HUDEP-2 (cell line): ENCODE measurements at regions not wholly inside any gene's neighbourhood (a gene's known extent, or its start where the extent isn't known, plus 50 kb on each side); places are given as distances from the start of the nearest gene placed in this dataset.

Experiments used
- DNase-seq, 76 experiments: peaks; one replicate each; lab custom pipeline; 2025; ENCODE audit not compliant: unreplicated experiment in 76 of 76; lab: John Stamatoyannopoulos, UW

DNA sequence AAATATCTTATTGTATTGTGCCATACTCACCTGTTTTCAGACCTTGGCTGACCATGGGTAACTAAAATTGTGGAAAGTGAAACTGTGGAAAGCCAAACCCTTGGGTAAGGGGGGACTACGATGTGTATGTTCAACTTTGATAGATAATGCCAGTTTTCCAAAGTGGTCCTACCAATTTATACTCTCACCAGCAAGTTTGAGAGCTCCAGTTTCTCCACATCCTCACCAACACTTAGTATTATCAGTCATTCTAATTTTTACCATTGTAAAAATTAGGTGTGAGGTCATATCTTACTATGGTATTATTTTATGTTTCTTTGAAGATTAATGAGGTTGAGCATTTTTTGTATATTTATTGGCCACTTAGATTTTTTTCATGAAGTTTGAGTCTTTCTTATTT is 346.9 kb upstream of the PODXL start:
- no peak for DNase-seq

DNA sequence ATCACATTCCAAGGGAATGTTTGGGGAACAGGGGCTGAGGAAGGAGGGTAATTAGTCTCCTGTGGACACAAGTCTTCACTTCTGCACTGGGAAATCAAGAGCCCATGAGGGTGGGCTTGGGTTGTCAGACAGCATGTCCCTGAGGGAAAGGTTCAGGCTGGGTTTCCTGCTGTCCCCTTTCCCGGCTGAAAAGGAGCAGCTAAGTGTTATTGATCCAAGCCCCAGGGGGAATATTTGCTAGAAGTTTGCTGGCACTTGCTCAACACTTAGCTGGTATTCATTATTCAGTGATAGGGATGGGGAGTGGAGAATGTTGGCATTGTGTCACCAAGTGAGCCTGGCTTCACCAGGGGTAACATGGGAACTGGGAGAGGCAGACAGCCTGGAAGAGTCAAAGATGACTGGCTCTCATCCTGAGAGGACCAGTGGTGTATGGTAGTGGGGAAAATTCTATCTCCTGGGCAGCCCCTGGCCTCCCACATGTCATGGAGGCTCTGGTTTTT is 344.4 kb upstream of the PODXL start:
- DNase-seq, result no peak

DNA sequence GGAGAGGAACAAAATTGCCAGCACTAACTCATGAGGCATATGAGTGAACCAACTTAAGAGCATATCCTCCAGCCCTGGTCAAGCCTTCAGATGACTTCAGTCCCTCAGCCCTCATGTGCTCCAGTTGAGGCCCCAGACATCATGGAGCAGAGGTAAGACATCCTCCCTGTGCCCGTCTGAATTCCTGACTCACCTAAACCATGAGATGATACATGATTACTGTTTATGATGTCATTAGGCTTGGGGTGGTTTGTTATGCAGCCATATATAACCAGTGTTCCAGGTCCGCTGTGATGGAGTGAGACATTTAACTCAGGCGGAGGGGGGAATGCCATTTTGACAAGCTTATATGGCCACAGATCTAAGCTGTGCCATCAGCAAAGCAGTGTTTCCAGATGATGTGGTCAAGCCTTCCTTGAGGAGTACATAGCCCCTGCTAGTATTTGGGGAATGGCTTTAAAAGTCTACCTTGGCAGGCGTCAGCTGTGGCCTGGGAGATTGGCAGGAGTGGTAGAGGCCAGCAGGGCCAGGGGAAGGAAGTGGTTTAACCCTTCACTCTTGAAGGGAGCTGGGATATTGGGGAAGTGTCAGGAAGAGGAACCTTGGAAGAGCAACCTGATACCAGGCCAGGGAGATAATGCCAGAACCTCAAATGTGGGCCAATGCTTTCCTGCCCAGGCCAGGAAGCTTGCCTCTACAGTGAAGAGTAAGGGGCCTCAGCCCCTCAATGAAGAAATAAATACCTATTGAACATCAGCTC is 343.0 kb upstream of the PODXL start:
- no peak for DNase-seq

DNA sequence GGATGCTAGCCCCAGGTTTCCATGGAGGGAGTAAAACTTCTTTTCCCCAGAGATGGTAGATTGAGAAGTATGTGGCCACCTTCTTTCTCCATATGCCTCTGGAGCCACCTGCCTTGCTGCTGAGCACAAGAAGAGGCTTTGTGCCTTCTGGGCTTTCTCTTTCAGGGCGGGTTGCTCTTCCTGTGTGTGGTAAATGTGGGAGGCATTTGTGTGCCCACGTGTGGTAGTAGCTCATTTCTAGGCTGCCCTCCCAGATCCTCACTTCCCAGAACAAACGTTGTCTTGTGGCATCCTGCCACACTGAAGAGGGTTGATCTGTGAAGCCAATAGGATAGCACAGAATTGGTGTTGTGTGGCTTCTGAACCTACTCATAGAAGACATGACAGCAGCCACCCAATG is 342.0 kb upstream of the PODXL start:
- no peak for DNase-seq

DNA sequence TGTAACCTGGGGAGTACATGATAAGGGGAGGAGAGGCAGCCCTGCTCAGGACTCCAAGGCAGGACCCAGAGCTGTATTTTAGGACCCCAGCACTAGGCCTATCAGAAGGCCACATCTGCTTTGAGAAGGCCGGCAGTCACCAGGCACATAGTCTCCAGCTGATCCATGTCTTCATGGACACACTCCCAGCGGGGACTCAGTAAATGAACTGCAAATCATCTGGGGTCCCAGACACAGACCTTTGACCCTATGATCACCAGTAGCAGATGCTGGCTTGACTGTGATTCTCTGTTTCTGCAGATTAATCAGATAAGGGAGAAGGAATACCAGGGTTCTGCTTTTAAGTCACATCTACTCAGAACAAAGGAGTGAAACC is 341.4 kb upstream of the PODXL start:
- no peak for DNase-seq

DNA sequence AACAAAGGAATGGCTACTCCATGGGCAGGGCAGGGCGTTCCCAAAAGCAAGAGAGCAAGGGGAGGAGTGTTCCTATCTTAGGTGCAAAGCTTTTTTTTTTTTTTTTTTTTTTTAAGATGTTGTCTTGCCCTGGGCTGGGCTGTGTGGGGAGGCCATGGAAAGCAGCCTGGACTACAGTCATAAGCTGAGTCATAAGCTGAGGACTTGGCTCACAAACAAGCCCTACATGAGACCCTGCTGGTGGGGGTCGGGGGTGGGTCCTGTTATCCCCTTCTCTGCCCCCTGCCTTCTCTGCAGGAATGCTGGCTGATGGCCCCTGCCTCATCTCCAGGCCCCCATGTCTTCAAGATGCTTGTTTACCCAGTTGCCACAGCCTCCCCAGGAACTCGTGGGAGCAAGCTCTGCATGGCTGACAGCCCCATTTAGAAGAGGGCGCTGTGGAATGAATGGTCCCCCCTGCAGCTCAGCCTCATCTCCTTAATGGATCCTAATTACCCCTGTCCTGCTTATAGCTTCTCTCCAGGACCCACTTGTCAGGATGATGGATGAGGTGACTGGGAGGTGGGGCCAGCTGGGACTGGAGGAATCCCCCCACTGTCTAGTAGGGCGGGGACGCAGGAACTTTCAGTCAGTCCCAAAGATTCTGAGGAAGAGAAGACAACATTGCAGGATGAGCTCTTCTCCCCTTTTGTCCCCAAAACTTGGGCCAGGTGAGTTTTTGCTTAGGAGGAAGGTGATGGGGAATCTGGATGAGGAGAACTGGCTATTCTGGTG is 340.8 kb upstream of the PODXL start:
- peak in 4 of 76 experiments; percentile 3 to 9 (median 7) for DNase-seq

DNA sequence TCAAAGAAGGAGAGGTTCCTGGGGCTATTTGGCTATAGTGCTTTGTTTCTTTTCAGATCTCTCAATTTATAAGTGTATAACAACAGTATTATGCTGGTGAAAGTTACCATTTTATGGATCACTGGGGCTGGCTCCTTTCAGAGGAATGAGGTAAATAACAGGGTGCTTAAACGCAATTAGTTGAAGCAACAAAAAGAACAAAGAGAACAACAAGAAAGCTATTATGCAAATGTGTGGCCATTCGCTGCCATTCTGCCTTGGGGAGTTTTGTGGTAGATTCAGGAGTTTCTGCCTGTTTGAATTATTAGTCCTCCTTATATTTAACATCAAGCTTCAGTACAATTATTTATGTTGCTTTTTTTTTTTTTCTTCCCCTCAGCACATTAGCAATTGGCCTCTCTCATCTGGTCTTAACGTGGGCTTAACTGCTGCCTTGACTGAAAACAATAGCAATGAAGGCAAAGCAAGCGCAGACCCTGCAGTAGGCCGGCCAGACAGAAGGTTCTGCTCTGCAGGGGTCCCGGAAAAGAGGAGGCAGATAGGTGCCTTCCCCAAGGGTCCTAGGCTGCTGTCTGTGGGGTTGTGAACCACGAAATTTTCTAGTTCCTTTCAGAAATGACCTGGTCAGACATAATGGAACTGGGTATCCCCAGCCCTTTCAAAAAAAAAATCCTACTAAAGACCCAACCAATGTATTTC is 339.9 kb upstream of the PODXL start:
- no peak for DNase-seq

DNA sequence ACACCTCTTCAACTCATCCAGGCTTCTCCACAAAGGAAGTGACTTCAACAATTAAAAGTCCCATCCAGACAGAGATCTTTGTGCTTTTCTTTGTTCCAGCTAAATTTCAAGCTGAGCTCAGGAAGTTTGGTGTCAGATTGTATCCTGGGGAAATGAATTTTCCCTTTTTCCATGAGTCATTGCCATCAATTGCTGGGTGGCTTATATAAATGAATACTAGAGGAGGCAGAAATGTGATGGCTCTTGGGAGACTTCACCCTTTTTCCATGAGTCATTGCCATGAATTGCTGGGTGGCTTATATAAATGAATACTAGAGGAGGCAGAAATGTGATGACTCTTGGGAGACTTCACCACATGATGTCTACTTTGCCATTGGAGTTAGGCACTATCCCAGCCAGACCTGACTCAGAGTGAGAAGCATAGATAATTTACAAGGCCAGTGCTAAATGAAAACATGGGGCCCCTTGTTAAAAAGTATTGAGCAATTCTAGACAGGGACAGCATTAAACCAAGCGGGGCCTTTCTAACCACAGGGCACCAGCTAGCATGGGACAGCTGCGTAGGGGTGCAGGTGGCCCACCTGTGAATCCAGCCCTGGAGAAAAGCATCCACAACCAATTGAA is 339.2 kb upstream of the PODXL start:
- DNase-seq, result no peak

DNA sequence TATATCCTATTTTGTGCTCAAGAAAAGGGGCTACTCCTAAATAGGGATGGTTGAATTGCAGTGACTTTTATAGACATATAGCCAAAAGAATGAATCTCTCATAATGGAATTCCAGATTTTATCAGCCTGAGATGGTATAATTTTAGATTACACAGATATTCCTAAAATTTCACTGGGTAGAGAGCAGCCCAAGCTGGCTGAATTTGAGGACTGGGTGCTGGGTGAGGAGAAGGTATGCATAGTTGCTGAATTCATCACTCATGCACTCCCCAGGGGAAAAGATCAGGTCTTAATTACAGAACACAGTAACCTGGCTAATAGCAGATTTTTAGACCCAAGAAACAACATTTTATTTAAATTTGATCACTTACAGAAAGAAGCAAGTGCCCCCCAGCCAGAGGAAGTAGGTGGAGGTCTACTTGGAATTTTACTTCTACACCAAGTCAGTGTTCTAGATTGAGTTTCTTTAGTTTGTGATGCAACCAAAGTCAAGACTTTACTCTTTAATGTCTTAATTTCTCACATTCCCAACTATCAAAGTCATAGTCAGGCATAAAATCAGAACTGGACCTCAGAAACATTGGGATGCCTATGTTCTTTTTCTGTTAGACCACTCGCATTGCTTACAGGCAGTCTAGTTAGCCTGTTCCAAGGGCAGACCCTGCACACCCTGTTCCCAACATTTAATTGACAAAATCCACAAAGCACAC is 337.4 kb upstream of the PODXL start:
- no peak for DNase-seq

DNA sequence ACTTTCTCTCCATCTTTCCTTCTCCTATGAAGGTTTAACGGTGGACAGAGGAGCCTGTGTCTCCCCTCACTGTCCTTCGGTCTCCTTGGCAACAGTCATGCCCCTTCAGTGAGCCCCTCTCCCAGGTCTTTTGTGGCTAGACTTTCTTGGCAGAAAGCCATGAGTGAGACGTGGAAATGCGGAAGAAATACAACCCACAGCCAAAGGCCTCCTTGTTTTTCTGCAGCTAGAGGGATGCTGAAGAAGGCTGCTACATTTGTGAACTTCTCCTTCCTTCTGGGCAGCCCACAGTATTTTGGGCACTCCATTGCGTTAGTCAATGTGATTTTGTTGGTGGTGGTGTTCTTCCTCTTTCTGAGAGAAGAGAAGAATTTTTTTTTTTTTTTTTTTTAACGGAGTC is 333.7 kb upstream of the PODXL start:
- no peak for DNase-seq

DNA sequence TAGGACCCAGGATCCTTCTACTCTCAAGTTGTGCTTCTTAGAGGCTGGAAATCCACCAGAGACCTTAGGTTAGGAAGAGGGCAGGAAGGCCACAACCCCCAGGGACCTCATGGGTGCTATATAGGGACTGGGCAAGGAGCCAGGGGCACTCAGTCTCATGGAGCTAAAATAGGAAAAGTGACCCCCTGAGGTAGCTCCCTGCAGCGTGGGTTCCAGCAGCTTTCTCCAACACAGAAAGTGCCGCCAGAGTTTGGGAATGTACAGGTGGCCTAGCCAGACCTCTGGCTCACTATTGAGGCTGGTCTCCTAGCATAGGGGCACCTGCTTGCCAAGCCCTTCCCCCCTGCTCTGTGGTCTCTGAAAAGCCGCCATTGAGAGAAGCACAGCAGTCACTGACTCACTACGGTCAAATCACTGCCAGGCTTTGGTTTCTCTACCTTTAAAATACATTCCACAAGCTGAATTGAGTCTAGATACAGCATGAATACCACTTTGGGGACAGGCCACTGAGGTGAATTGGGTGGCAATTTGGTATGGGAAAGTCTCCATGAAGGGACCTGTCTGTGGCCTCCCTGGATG is 333.2 kb upstream of the PODXL start:
- no peak for DNase-seq

DNA sequence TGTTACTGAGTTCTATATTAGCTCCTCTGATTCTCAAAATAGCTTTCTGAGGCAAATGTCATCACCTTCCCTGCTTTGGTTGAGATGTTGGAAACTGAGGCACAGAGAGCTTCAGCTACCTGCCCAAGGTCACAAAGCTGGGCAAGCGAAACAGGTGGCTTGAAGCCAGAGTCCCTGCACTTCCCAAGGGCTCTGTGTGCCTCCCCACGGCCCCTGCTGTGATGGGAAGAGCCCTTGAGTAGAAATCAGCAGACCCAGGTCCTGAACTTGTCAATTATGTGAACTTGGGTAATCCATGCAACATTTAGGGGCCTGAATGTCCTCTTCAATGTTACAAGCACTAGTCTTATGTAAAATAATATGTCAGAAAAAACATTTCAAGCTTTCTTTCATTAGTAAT is 327.3 kb upstream of the PODXL start:
- no peak for DNase-seq

DNA sequence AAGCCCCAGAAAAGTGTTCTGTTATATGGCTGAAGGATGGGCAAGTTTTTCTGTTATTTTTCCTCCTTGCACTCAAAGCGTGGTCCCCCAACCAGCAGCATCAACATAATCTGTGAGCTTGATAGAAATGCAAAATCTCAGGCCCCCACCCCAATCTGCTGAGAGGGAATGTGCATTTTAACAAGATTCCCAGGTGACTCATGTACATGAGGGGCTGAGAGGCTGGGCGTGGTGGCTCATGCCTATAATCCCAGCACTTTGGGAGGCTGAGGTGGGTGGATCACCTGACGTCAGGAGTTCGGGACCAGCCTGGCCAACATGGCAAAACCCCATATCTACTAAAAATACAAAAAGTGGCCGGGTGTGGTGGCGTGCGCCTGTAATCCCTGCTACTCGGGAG is 326.8 kb upstream of the PODXL start:
- DNase-seq, result no peak

DNA sequence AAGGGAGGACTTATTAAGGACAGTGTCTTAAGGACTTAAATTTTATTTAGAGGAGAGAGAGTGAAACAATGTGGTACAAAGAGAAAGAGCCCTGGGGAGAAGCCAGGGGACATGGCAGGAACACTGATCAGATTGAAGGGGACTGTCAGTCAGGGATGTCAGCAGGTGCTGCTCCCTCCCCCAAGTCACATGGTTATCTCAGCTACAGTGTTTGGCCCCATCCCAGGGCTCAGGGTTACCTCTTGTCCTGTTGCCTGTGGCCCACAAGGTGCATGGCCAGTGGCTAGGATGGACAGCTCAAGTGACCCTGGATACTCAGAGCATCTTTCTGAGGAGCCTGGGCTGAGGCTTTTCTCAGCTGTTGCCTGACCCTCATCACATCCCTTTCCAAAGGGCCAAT is 325.9 kb upstream of the PODXL start:
- DNase-seq, result no peak

DNA sequence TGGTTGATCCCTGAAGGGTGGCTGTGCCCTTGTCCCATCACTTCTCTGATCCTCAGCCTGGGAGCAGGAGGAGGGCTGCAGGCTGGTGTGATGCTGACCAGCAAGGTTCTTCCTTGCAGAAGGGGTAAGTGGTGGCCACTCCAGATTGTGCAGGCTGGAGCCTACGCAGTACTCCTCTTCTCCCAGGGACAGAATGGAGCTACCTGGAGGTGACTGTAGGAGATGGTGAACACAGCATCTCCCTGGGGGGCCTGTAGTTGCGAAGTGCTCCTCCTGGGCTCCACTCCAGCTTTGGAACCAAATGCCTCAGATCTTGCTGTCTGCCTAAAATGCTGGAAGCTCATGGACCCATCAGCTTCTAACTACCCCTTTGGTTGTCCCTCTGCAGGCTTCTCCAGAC is 323.6 kb upstream of the PODXL start:
- DNase-seq, result no peak

DNA sequence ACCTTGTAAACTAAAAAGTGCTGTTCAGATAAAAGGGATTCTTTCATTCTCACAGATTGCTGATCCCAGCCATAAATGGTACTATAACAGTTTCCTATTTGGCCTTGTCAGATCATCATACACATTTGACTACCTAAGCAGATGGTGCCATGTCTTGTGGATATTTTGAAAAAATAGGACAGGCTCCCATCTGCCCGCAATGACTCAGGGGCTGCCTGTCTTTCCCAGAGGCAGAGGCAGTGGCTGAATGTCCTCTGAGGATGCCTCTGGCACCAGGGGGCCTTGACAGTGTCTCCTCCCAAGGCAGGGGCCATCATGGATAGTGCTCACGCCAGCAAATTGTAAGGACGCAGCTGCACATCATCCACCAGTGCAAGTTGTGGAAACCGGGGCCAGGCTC is 323.0 kb upstream of the PODXL start:
- no peak for DNase-seq

DNA sequence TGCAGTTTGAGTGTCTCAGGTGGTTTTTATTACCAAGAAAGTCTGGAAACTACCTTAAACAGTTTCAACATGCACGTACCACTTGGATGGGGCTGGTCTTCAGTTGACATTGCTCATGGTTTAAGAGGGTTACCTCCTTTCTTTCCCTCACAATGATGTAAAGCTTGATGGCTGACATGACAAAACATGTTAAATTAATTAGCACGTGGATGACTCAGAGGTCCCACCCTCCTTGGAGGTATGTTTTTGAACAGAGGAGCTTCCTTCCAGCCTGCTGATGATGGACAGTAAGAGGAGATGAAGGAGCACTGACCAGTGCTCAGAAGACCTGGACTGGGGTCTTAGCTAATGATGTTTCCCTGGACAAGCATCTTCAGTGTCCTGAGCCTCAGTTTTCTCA is 322.3 kb upstream of the PODXL start:
- no peak for DNase-seq

DNA sequence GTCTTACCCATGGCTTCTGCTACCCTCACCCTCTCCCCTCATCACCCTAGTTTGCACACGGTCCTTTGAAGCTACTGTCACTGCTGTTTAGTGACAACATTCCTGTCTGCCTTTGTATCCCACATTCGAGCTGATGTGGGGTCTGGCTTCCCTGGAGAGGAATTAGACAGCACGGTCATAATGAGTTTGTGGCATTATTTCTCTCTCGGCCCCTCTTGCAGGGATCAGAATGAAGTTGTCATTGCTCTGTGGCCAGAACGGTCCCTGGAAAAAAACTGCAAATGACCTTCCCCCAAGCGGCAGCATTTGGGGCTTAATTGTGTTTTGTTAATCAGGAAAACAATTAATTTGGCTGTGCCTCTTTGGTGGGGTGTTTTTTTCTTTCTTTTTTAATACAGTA is 317.2 kb upstream of the PODXL start:
- DNase-seq, result no peak

DNA sequence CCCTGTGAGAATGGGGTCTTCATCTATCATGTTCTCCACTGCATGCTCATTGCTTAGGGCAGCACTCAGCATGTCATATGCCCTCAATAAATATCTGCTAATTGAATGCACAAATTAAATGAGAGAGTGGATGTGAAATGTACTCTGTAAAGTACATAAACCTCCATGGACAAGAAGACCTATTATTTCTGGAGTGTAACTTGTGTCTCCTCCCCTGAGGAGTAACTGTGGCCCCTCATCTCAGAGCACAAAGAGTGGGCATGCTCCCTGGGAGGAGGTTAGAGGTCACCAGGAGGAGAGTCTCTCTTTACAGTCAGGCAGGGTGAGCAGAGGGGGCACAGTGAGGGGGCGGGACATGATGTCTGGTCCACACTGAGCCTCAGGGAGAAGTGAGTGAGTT is 313.6 kb upstream of the PODXL start:
- no peak for DNase-seq

DNA sequence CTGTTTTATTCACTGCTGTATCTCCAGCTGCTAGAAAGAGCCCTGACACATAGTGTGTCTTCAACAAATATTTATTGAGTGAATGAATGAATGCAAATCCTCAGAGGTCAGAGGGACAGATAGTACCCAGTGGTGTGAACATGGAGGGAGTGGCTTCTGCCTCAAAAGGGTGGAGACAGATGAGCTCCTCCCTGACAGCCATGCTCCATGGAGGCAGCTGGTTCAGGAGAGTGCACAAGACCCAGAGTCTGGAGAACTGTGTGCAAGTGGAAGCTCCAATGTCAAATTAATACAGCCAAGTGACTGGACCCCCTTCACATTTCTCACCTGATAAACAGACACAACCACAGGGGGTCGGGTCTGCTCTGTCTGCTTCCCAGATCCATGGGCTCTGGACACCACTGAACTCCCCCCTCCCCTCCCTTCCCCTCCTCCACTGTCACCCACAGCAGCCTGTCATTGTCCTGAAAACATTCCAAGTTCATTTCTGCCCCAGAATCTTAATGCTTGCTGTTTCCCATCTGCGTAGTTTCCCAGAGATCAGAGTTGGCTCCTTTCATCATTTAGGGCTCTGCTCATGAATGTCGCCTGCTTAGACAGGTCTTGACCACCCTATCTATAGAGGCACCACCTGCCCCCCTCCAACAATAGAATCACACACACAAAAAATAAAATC is 312.9 kb upstream of the PODXL start:
- DNase-seq, result no peak
